ENCODE measurements at regions not wholly inside any gene's neighbourhood (a gene's known extent, or its start where the extent isn't known, plus 50 kb on each side); places are given as distances from the start of the nearest gene placed in this dataset.

GRCh38 chr1:170318736-170319135, 173.0 kb downstream of the NTMT2 start:
- TF ChIP-seq POLR2A (IDR thresholded peaks at IDR 0.05) (no peak), CTCF (IDR thresholded peaks at IDR 0.05) (no peak)

Data from Peyer's patch (tissue), 4 donors.